ENCODE measurements at regions not wholly inside any gene's neighbourhood (a gene's known extent, or its start where the extent isn't known, plus 50 kb on each side); places are given as distances from the start of the nearest gene placed in this dataset.

- Histone ChIP-seq H3K9me2 (replicated peaks; ENCODE audit: insufficient read depth) (no peaks in the 10 kb centered on the region), H3K4me3 (no peak overlapping the region), H3K36me3 (replicated peaks; ENCODE audit: insufficient read depth, low read depth) (no peaks in the 10 kb centered on the region), H4K20me1 (ENCODE audit: insufficient read depth, poor library complexity, severe bottlenecking) (no peaks in the 10 kb centered on the region), H3K9me3 (ENCODE audit: low read depth) (no peaks in the 10 kb centered on the region), H3K4me2 (peak overlapping the region; percentile 43), H3K27ac (peak overlapping the region; percentile 31), H2AFZ (no peak overlapping the region), H3K4me1 (ENCODE audit: insufficient read depth) (peaks cover 37% of the 10 kb centered on the region), H3K79me2 (no peaks in the 10 kb centered on the region), H3K27me3 (no peaks in the 10 kb centered on the region)
- 71% methylated on average over 15 of the region's 15 CpGs for WGBS (ENCODE audit: low lambda C conversion rate, missing lambda C conversion rate)
- DNase-seq (ENCODE audit: low spot score): no peak
- TF ChIP-seq EZH2 (IDR thresholded peaks at IDR 0.05; ENCODE audit: borderline replicate concordance): no peak
- TF ChIP-seq CTCF (IDR thresholded peaks at IDR 0.05; ENCODE audit: poor library complexity): no peak
- TF ChIP-seq EZH2phosphoT487 (IDR thresholded peaks at IDR 0.05; ENCODE audit: low read depth, severe bottlenecking, unreplicated experiment): no peak
Observed at GRCh38 chr9:134223591-134224122, 59.3 kb upstream of the RNU6ATAC start.

- TF ChIP-seq EZH2 (IDR thresholded peaks at IDR 0.05; ENCODE audit: borderline replicate concordance): no peak
- whole genome bisulfite sequencing (ENCODE audit: low lambda C conversion rate, missing lambda C conversion rate): 41% methylated on average over 9 of the region's 9 CpGs
- DNase-seq (ENCODE audit: low spot score): no peak
Observed at GRCh38 chr9:134224127-134224526, 59.8 kb upstream of the RNU6ATAC start.

GRCh38 chr9:134224567-134225093 lies 60.3 kb upstream of the RNU6ATAC start:
- Histone ChIP-seq H3K79me2 (no peaks in the 10 kb centered on the region), H3K4me1 (ENCODE audit: insufficient read depth) (peaks cover 37% of the 10 kb centered on the region), H3K36me3 (replicated peaks; ENCODE audit: insufficient read depth, low read depth) (no peaks in the 10 kb centered on the region), H3K4me2 (peak overlapping the region; percentile 43), H2AFZ (no peak overlapping the region), H3K4me3 (no peak overlapping the region), H3K27me3 (no peaks in the 10 kb centered on the region), H3K9me3 (ENCODE audit: low read depth) (no peaks in the 10 kb centered on the region), H4K20me1 (ENCODE audit: insufficient read depth, poor library complexity, severe bottlenecking) (no peaks in the 10 kb centered on the region), H3K27ac (peak overlapping the region; percentile 31), H3K9me2 (replicated peaks; ENCODE audit: insufficient read depth) (no peaks in the 10 kb centered on the region)
- TF ChIP-seq EZH2 (IDR thresholded peaks at IDR 0.05; ENCODE audit: borderline replicate concordance) (no peak), CTCF (IDR thresholded peaks at IDR 0.05; ENCODE audit: poor library complexity) (no peak), EZH2phosphoT487 (IDR thresholded peaks at IDR 0.05; ENCODE audit: low read depth, severe bottlenecking, unreplicated experiment) (no peak)
- WGBS (ENCODE audit: low lambda C conversion rate, missing lambda C conversion rate): 80% methylated on average over 9 of the region's 9 CpGs
- DNase-seq (ENCODE audit: low spot score): no peak

More at GRCh38 chr9:134224127-134224526, 59.8 kb upstream of the RNU6ATAC start:
- Histone ChIP-seq H4K20me1 (ENCODE audit: insufficient read depth, poor library complexity, severe bottlenecking) (no peaks in the 10 kb centered on the region), H3K4me1 (ENCODE audit: insufficient read depth) (peaks cover 37% of the 10 kb centered on the region), H3K4me3 (no peak overlapping the region), H3K4me2 (peak overlapping the region; percentile 43), H3K36me3 (replicated peaks; ENCODE audit: insufficient read depth, low read depth) (no peaks in the 10 kb centered on the region), H3K27me3 (no peaks in the 10 kb centered on the region), H3K79me2 (no peaks in the 10 kb centered on the region), H3K9me2 (replicated peaks; ENCODE audit: insufficient read depth) (no peaks in the 10 kb centered on the region), H3K9me3 (ENCODE audit: low read depth) (no peaks in the 10 kb centered on the region), H2AFZ (no peak overlapping the region), H3K27ac (peak overlapping the region; percentile 31)

- Histone ChIP-seq H4K20me1 (ENCODE audit: insufficient read depth, poor library complexity, severe bottlenecking) (no peaks in the 10 kb centered on the region), H3K4me2 (no peak overlapping the region), H3K9me3 (ENCODE audit: low read depth) (no peaks in the 10 kb centered on the region), H3K27ac (no peak overlapping the region), H2AFZ (no peak overlapping the region), H3K4me1 (ENCODE audit: insufficient read depth) (peaks cover 37% of the 10 kb centered on the region), H3K27me3 (no peaks in the 10 kb centered on the region), H3K9me2 (replicated peaks; ENCODE audit: insufficient read depth) (no peaks in the 10 kb centered on the region), H3K4me3 (no peak overlapping the region), H3K79me2 (no peaks in the 10 kb centered on the region), H3K36me3 (replicated peaks; ENCODE audit: insufficient read depth, low read depth) (no peaks in the 10 kb centered on the region)
- 91% methylated on average over 8 of the region's 8 CpGs for WGBS (ENCODE audit: low lambda C conversion rate, missing lambda C conversion rate)
- TF ChIP-seq CTCF (IDR thresholded peaks at IDR 0.05; ENCODE audit: poor library complexity) (no peak), EZH2 (IDR thresholded peaks at IDR 0.05; ENCODE audit: borderline replicate concordance) (no peak), EZH2phosphoT487 (IDR thresholded peaks at IDR 0.05; ENCODE audit: low read depth, severe bottlenecking, unreplicated experiment) (no peak)
- DNase-seq (ENCODE audit: low spot score): no peak
Observed at GRCh38 chr9:134225186-134225585, 60.8 kb upstream of the RNU6ATAC start.

Data from hepatocyte (in vitro differentiated cells).